NCI-H82 treated with DMSO at 0.1 percent for 48 hours (cell line): ENCODE measurements at regions not wholly inside any gene's neighbourhood (a gene's known extent, or its start where the extent isn't known, plus 50 kb on each side); places are given as distances from the start of the nearest gene placed in this dataset.
"Not testable (repeated sequence)": the region's sequence is repeated elsewhere in the genome, so short reads cannot be mapped to it uniquely, and the experiment has no call there.

Source experiments
- DNase-seq: peaks from one replicate; lab custom pipeline; 2025; ENCODE audit not compliant: unreplicated experiment; lab: John Stamatoyannopoulos, UW

DNA sequence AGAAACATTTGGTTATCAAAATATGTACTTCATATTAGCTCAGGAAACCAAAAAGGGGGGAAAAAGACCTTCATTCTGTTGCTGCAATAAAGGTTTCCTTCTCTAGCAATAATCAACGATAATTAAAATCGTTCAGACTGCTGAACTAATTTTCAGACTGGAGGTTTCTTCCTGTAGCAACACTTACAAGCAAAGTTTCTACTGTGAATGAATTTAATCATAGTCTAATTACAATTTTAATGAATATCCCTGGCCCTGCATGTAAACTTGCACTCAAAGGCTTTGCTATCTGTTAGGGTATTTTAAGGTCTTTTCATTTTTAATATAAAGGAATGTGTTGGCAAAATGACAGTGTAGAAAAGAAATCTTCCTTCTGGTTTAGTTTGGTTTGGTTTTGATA, 265.2 kb downstream of the QDPR start:
- no peak for DNase-seq

DNA sequence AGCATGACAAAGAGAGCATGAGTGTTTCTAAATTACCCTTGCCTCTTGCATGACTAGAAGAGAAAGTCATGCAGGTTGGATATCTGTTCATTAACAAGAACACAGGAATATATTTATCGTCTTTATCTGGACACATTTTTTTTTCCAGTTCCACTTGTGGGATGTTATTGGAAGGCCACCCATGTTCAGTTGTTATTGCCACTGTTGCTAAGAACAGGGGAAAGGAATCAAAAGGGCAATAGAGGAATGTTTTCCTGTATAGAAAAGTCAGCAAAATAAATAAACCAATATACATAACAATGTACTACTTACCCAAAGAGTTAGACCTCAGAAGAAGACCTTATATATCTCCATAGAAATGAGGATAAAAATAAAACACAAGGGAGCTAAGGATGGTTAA, 270.1 kb downstream of the QDPR start:
- DNase-seq: no peak

DNA sequence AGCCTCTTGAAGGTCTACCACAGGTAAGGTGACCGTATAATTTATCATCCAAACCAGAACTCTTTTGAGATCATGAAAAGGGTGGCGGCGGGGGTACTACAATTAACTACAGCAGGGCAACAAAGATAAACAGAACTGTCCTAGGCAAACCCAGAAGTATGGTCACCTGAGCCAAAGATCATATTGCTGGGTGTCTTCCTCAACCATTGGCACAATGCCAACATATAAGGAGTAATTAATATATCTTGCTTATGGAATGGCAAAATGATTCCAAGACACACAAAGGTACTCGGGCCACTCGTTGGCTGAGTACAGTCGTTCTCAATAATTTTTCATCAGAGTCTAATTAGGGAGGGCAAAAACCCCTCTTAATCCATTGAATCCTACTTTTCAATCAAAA, 273.3 kb downstream of the QDPR start:
- DNase-seq: no peak

DNA sequence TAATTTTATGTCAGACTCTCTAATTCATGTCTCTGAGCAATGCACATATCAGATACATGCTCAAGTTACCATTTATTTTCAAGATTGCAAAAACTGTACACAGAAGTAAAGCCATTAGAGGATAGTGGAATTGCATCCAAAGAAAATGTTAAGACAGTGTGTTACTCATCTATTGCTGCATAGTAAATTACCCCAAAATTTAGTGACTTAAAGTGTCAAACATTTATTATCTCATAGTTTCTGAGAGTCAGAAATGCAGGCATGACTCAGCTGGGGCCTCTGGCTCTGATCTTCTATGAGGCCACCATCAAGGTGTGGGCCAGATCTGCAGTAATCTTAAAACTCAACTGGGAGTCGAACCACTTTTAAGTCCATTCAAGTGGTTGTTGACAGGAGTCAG, 275.2 kb downstream of the QDPR start:
- no peak for DNase-seq

DNA sequence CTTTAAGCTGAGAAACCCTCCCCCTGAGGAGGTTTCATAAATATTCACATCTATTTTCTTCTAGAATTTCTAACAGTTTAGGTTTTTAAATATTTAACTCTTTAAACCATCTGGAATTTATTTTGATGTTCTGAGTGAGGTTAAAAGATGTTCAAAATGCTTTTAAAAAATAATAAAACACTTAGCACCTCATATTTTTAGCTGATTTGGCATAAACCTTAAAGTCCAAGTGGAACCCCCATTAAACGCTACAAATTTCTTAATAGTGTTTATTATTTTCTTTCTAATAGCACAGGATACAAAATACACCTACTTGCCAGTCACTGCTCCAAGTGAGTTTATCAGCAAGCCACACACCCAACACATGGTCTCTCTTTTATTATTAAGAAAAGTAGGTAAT, 277.2 kb downstream of the QDPR start:
- no peak for DNase-seq

DNA sequence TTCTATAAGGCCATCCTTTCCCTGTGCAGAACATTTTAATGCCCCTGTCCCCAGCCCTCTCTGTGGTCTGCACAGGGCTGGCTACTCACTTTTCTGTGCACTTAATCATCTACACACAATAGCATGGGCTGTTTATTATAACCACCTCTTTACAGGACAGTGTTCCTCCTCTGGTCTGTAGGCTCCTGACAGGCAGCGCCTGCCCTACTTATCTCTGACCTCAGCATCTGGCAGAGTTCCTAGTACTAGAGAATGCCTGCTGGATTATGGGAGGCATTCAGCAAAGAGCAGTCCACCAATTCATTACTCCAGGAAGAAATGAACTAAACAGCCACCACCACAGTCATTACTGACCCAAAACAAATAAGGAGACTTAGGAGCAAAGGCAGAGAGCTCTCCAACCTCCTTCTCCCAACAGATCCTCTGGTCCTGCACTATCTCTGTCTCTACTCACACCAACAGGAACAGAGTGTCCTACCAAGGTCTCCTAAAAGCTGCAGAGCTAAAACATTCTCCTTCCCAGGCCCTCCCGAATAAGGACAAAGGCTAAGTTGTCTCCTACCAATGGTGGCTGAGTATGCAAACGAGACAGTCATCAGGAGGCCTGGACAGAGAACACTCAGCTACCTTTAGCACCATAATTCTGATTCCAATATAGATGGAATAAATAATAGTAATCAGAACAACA, 279.2 kb downstream of the QDPR start:
- DNase-seq: no peak

DNA sequence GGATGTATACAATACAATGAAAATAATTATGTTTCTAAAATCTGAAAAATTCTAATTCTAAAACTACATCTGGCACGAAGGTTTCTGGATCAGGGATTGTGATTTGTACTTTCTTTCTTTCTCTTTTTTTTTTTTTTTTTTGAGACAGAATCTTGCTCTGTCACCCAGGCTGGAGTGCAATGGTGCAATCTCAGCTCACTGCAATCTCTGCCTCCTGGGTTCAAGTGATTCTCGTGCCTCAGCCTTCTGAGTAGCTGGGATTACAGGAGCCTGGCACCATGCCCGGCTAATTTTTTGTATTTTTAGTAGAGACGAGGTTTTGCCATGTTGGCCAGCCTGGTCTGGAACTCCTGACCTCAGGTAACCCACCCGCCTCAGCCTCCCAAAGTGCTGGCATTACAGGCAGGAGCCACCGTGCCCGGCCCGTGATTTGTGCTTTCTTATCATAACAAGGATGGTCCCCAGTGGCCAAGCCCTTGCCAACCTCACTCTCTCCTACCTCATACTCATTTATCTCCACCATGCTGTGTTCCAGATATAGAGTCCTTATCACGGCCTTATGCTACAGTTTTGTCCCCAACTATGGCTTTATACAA, 279.9 kb downstream of the QDPR start:
- not testable (repeated sequence) for DNase-seq

DNA sequence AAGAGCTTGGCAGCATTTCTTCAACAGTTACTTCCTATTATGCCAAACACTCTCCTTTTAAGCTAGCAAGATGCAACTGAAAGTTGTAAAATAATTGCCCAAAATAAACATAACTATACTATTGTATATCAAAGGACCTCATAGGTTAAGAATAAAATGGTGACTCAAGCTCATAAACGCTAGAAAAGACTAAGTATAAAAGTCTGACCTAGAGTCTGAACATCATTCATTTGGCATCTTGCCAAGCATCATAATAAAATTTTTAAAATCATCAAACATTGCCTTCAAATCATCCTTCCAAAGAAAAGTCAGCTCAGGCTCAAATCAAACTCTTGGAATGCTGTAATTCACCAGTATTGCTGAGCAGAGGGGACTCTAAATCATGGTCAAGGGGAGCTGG, 281.2 kb downstream of the QDPR start:
- DNase-seq: no peak

DNA sequence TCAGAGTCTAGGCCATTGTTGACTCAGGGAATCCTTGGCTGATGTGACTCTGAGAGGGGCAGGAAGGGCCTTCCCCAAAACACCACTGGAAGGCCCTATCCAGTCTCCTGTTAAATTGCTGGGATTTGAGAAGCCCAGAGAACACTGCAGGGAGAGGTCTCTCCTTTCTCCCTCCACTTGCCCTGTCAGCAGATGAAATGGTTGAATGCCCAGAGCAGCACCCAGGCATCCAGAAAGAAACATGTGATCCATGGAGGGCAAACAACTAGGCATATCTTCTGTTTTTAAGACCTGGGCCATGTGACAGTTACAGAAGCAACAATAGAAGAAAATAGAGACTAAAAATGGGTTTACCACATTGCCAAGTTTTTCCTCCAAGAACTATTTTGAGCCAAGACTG, 291.1 kb downstream of the QDPR start:
- no peak for DNase-seq

DNA sequence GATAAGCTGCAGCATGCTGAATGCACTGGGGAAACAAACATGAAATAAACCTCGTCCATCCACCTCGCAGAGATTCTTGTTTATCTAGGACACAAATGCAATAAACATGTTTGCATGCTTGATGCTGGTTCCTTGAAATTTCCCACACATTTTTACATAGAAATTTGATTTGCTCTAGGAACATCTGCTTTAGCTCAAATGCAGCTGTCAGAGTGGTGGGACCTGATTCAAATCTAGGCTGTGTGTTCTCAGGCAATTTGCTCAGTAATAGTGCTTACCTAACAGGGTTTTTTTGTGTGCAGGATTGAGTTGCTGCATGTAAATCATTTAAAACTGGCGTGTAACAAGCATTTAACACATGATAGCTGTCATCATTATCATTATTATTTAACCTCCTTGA, 293.1 kb downstream of the QDPR start:
- DNase-seq: no peak

DNA sequence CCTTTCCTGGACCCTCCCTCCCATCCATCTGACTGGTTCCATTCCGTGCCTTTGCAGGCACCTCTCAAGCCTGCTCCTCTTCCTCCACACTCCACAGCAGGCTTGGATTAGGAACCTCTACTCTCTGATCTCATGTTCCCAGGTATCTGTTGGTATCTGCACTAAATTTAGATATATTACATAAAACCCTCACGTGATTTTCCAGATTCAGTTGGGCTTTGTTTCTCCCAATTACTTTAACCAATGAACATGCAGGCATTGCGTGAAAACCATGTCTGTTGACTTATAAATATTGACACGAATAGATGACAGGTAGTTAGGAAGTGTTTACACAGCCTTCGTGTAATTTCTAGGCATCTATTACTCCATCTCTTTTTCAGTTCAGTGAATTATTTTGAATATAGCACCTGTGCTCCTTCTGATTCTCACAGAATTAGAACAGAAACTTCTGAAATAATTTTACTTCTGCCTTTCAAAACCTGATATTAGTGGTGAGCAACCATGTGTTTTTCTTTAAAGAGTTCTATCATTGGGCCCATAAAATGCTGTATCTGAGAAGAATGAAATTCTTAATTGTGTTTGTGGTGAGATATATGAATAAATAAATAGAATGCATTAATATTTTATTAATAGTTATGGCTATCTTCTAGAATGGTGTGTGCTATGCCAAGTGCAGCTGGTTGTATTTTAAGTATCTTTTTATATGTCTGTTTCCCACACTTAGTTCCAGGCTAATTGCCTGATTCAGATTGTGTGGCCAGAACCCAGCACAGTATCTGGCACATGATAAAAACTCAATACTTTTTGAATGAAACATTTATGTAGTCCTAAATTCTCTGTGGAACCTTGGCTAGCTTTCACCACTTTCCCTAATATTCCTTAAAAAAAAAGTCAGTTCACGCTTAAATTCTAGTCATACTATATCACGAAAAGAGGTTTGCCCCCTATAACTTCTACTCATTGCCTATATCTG, 304.8 kb downstream of the QDPR start:
- DNase-seq: no peak

DNA sequence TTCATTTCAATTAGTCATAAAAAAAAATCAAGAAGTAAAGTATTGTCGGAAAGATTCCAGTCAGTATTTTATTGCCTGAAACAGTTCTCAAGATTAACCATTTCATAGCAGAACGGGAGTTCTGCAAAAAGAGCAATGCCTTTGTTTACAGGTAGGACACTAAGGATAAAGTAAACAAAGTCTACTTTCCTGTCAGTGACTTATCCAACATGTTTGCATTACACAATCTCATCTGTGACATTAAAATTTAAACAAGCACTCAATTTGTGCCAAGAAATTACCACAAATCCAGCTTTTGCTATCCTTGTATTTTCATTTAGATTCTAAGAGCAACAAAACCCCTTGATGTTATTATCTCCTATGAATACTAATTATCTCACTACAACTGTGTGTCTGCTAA, 306.5 kb upstream of the LDB2 start:
- no peak for DNase-seq

DNA sequence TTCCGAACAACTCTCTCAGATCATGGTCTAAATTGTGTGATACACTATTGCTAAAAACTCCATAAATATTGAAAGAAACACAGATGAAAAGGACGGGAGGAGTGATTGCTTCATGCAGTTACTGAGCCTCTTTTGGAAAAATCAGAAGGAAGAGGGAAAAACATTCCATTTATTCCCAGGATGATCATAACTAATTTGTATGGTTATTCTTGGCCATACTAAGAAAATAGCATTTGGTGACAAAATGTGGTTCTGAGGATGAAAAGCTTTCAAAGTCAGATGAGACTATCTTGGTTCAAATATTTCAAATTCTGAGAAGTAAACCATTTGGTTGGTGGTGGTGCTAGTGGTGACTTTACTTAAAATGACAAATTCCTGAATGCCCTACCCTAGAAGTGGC, 305.4 kb upstream of the LDB2 start:
- no peak for DNase-seq

DNA sequence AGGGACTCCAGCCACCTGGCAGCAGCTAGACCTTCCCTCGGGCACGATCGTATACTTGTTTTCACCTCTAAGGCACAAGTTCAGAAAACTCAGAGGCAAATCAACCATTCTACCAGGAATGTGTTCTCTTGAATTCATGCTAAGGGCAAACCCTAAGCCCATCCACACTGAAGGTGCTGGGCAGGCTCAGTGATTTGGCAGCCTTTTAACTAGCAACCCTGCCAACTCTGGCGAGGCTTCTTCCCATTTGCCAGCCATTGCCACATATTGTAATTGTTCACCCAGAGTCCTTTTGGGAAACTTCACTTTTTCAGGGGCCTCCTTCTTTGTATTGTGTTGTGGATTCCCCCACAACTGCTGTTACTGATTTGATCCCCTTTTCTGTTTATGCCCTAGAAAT, 298.6 kb upstream of the LDB2 start:
- DNase-seq: no peak

DNA sequence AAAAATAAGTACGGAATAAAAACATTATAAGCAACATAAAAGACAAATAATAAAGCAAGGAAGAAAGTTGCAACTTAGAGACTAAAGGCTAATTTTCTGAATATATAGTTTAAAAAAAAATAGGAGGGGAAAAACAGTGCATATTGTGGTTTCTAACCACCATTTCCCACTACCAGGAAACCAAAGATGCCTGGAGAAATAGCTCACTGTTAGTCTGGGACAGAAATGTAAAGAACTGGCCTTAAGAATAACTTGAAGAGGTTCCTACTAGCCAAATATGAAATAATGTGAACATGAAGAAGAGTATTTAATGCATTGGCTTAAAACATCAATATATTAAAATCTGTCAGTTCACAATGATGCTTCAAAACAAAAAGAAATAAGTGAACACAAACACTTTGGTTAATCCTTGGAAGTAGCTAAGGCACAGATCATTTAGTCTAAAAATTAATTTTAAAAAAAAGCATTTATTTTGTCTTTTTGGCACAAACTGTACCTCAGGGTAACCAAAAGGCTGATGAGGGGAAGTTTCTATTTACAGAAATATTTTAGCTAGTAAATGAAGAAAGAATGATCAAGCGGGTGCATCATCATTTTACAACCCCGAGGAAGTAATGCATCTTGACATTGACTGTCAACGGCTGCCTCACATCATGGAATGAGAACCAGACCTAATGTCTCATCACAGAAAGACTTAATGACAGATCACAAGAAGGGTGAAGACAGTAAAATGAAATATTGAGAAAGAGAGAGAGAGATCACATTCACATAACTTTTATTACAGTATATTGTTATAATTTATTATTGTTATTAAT, 297.2 kb upstream of the LDB2 start:
- DNase-seq: no peak

DNA sequence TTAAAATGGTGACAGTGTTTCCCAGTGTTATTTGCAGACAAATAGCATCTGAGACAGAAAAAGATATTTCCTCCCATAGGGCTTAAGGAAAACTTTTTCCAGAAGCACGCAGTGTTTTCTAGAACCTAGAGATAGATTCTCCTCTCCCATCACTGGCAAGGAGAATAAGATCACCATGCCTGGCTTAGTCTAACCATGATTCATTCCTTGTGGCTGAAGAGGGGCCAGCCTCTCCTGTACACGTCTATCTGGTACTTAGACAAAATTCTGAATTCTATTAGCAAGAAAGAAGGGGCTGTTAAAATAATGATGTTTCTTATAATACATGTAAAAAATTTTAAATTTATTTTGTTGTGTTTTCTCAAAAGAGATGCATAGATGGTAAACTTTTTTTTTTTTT, 296.1 kb upstream of the LDB2 start:
- no peak for DNase-seq

DNA sequence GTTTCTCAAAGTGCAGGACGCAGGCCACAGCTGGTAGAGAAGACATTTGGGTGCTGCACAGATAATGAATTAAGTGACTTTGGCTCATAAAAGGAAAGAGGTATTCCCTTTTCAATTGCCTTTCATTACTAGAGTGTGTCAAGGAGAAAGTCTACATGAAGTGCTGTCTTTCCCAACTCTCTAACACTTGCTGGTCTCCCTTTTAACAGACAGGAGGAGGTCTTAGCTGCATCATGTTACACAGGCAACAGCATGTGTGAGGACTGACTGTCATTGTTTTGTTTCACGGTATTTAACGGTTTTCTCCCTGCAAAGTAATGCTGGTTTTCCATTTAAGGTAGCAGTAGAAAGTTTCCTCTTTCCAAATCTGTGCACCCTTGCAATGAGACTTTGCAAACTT, 291.3 kb upstream of the LDB2 start:
- no peak for DNase-seq

DNA sequence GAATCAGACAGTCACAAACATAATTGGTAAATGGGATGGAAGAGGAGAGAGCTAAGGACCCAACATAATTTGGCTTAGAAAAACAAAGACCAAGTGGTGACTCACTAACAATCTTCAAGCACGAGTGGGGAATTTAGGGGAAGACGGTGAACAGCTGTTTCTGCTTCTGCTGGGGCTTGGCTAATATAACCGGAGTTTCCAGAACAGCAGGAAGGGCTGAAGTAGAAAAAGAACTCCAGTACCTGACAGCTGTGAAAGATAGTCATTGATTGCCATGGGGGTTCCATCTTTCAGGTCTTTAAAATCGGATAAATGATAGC, 290.9 kb upstream of the LDB2 start:
- no peak for DNase-seq

DNA sequence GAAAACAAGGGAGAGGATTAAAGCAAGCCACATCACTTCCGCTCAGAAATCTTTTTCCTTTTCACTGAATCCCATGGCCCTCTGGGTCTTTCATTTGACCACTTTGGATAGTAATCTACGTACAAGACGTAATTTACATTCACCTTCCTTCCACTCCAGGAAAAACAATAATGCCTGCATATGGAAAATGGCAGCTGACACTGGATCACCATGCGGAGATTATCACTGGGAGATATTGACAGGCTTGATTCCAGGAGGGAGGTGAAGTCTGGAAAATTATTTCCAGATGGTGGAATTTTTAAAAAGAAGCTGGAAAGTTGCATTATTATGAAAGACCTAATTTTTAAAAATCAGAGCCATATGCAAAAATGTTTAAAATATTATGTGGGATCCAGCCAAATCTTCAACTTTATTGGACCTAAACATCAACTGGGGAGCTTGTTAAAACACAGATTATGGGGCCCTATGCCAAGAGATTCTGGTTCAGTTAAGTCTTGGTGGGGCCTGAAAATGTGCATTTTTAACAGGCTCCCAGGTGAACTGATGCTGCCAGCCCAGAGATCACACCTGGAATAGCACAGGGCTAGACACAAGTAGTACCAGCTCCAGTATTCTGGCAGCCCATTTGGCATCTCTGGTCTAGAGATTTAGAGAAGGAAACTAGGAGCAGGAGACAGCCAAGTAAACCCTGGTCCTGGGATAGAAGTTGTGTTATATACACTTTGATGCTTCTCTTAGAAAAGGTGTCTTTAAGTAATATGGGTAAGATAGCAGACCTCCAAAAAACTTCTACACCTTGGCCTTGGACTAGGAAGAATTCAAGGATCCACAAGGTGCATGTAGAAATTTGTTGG, 290.3 kb upstream of the LDB2 start:
- DNase-seq: no peak

DNA sequence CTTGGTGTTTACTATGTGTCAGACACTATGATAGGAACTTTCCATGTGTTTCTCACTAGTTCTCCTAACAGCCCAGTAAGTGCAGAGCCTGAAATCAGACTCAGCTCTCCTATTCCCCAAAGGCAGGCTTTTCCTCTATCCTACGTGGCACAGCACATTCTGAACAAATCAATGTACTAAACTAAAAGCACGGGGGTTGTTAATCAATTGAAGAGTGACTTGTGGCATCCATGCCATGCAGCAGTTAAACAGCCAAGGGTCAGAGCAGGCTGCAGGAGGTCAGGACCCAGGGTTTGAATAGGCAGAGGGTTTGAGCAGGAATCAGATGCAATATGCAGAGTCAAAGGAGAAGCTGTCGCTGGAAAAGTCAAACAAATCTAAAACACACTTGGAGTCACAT, 289.7 kb upstream of the LDB2 start:
- DNase-seq: no peak

DNA sequence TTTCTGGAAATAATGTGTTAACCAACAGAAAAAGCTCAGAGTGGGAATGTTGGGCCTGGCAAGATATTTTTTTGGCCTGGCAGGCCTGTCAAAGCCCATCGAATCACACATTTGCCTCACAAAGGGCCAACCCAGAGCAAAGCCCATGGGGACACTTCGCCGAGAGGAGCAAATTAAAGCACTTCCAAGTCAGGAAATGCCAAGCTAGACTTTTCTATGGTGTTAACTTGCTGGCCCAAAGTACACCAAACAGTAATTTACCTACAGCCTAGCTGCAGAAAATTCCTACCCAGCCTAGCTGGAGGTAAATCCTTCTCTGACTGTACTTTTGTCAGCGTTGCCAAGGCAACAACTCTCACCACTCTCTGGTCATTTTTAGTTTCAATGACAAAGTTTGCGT, 288.6 kb upstream of the LDB2 start:
- DNase-seq: no peak
